ENCODE measurements at regions not wholly inside any gene's neighbourhood (a gene's known extent, or its start where the extent isn't known, plus 50 kb on each side); places are given as distances from the start of the nearest gene placed in this dataset.

DNA sequence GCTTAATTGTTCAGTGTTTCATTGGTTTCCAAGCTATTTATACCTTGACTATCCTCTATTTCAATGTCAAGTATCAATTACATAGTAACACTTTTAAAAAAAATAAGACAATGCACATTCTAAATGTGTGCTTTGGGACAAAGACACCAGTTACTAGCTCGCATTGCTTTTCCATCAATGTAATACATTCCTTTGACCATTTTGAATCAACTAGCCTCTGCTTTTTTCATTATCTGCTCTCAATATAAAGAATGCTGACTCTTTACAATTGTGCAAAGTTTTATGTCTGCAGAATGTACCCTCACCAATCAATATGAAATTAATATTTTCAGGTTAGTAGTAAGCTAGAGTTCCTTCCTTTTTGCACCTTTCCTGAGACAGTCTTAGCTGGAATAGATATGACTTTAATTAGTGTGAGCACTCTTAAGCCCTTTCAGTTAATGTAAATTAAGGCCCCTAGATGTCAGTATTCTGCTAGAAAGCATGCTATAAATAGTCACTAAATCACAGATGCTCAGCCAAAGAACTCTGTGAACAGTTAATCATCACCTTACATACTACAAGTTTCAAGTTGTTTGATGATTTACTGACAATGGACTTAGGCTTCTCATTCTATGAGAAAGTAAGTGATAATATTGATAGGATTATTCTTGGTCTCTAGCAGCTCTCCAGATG is 413.6 kb downstream of the PTH2R start:
- TF ChIP-seq, protein P1, sequence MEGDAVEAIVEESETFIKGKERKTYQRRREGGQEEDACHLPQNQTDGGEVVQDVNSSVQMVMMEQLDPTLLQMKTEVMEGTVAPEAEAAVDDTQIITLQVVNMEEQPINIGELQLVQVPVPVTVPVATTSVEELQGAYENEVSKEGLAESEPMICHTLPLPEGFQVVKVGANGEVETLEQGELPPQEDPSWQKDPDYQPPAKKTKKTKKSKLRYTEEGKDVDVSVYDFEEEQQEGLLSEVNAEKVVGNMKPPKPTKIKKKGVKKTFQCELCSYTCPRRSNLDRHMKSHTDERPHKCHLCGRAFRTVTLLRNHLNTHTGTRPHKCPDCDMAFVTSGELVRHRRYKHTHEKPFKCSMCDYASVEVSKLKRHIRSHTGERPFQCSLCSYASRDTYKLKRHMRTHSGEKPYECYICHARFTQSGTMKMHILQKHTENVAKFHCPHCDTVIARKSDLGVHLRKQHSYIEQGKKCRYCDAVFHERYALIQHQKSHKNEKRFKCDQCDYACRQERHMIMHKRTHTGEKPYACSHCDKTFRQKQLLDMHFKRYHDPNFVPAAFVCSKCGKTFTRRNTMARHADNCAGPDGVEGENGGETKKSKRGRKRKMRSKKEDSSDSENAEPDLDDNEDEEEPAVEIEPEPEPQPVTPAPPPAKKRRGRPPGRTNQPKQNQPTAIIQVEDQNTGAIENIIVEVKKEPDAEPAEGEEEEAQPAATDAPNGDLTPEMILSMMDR (optimal IDR thresholded peaks at IDR 0.05 in 1 of 3, IDR thresholded peaks at IDR 0.05 in 1 of 3, conservative IDR thresholded peaks at IDR 0.05 in 1 of 3; ENCODE audit: extremely low read depth in 1 of 3, insufficient read depth in 2 of 3, low read length in 3 of 3) = no peak
- TF ChIP-seq EZH2 (IDR thresholded peaks at IDR 0.05; ENCODE audit: low read length) = no peak

Data from keratinocyte (primary cell).